Pons (tissue), 1 donor: ENCODE measurements at regions not wholly inside any gene's neighbourhood (a gene's known extent, or its start where the extent isn't known, plus 50 kb on each side); places are given as distances from the start of the nearest gene placed in this dataset.

Experiments used
- DNase-seq: peaks from one replicate; pipeline ENCODE4 v3.0.0-alpha.2; 2016; ENCODE audit warnings: low spot score

- DNase-seq, result no peak
These were observed 764.3 kb upstream of the TYRP1 start for GRCh38 chr9:11928871-11929321.

- DNase-seq, result no peak
These were observed 762.1 kb upstream of the TYRP1 start for GRCh38 chr9:11931109-11931508.

- no peak for DNase-seq
These were observed 761.4 kb upstream of the TYRP1 start for GRCh38 chr9:11931751-11932150.

GRCh38 chr9:11933926-11934325 lies 759.3 kb upstream of the TYRP1 start:
- no peak for DNase-seq

GRCh38 chr9:11946531-11946930 lies 746.7 kb upstream of the TYRP1 start:
- no peak for DNase-seq

- DNase-seq, result no peak
These were observed 730.9 kb upstream of the TYRP1 start for GRCh38 chr9:11962327-11962726.

- DNase-seq, result no peak
These were observed 726.4 kb upstream of the TYRP1 start for GRCh38 chr9:11966786-11967185.

- DNase-seq, result no peak
These were observed 724.6 kb upstream of the TYRP1 start for GRCh38 chr9:11968631-11969030.

GRCh38 chr9:11973011-11973410 lies 720.2 kb upstream of the TYRP1 start:
- DNase-seq, result no peak

- no peak for DNase-seq
These were observed 719.7 kb upstream of the TYRP1 start for GRCh38 chr9:11973511-11973910.

GRCh38 chr9:11992866-11993265 lies 700.3 kb upstream of the TYRP1 start:
- no peak for DNase-seq

- DNase-seq, result no peak
These were observed 678.7 kb upstream of the TYRP1 start for GRCh38 chr9:12014488-12014887.

- DNase-seq, result no peak
These were observed 639.0 kb upstream of the TYRP1 start for GRCh38 chr9:12054235-12054634.

GRCh38 chr9:12056874-12057273 lies 636.3 kb upstream of the TYRP1 start:
- DNase-seq, result no peak

- no peak for DNase-seq
These were observed 633.1 kb upstream of the TYRP1 start for GRCh38 chr9:12060067-12060466.

GRCh38 chr9:12060811-12061210 lies 632.4 kb upstream of the TYRP1 start:
- DNase-seq, result no peak

GRCh38 chr9:12065050-12065449 lies 628.1 kb upstream of the TYRP1 start:
- no peak for DNase-seq

- DNase-seq, result no peak
These were observed 627.5 kb upstream of the TYRP1 start for GRCh38 chr9:12065686-12066085.

GRCh38 chr9:12066455-12067035 lies 626.6 kb upstream of the TYRP1 start:
- no peak for DNase-seq

- no peak for DNase-seq
These were observed 623.8 kb upstream of the TYRP1 start for GRCh38 chr9:12069366-12069765.

GRCh38 chr9:12085399-12085798 lies 607.8 kb upstream of the TYRP1 start:
- no peak for DNase-seq

- DNase-seq, result no peak
These were observed 601.2 kb upstream of the TYRP1 start for GRCh38 chr9:12091865-12092527.

- DNase-seq, result no peak
These were observed 599.1 kb upstream of the TYRP1 start for GRCh38 chr9:12094046-12094445.

GRCh38 chr9:12095931-12096330 lies 597.3 kb upstream of the TYRP1 start:
- DNase-seq, result no peak
